GM12892 (cell line): ENCODE measurements at regions not wholly inside any gene's neighbourhood (a gene's known extent, or its start where the extent isn't known, plus 50 kb on each side); places are given as distances from the start of the nearest gene placed in this dataset.

ENCODE experiments used
- POLR2AphosphoS5 ChIP-seq: IDR thresholded peaks from 2 replicates; pipeline ENCODE4 v1.6.1; 2011; ENCODE audit warnings: low read depth, low read length, control low read depth
- TAF1 ChIP-seq: IDR thresholded peaks from 2 replicates; pipeline ENCODE4 v1.6.1; 2011; ENCODE audit warnings: low read depth, mild to moderate bottlenecking, control low read depth, low read length, borderline replicate concordance

GRCh38 chr4:175457956-175458355 lies 354.1 kb downstream of the GPM6A start:
- TF ChIP-seq TAF1 (no peak), POLR2AphosphoS5 (no peak)
